HCT116 (cell line): ENCODE measurements at regions not wholly inside any gene's neighbourhood (a gene's known extent, or its start where the extent isn't known, plus 50 kb on each side); places are given as distances from the start of the nearest gene placed in this dataset.

Source experiments
- ATAC-seq: fragments of 200-7000 bp; cut with Tn5 transposase; 2 replicates; pipeline ENCODE4 v1.9.1; 2020; ENCODE audit warnings: mild to moderate bottlenecking, moderate library complexity
- BruUV-seq: library from RNA; stranded (reverse); fragments of 400-500 nt; replicated peaks from 2 replicates; lab custom pipeline; 2021; lab: Mats Ljungman, UMichigan
- CTCF ChIA-PET: fragments of 300-600 bp; sonication (Branson Sonifier 250); formaldehyde crosslinking; loops from one replicate; lab custom pipeline; 2021; ENCODE audit warnings: antibody characterized with exemption; lab: Charles Lee
- POLR2A ChIA-PET: fragments of 300-600, 350-600 bp; sonication (Branson Sonifier 250); formaldehyde crosslinking; loops from one replicate; lab custom pipeline; 2021; ENCODE audit warnings: antibody characterized with exemption; lab: Charles Lee
- RAD21 ChIA-PET, 2 experiments: fragments of 300-600 bp; sonication (Branson Sonifier 250); formaldehyde crosslinking; loops; one replicate each; lab custom pipeline; 2023; ENCODE audit warnings: low total read pairs in 2 of 2; ENCODE audit not compliant: uncharacterized antibody in 2 of 2, unreplicated experiment in 2 of 2, low non-redundant PET in 1 of 2; lab: Charles Lee
- DNase-seq: peaks from one replicate; pipeline ENCODE4 v3.0.0-alpha.2; 2010; ENCODE audit warnings: low read depth, low spot score
- H2AFZ ChIP-seq: fragments of 200-600 bp; shearing (Covaris generic), sonication (generic); 2 replicates; pipeline ENCODE4 v1.6.1; 2017; ENCODE audit warnings: low read depth, mixed run types, mixed read lengths, antibody characterized with exemption, low read length; ENCODE audit not compliant: poor library complexity, severe bottlenecking
- H3K27ac ChIP-seq: 2 replicates; pipeline ENCODE4 v1.5.1; 2012; ENCODE audit warnings: low read depth, low read length
- H3K27me3 ChIP-seq: fragments of 200-600 bp; sonication (generic); 2 replicates; pipeline ENCODE4 v1.6.1; 2016; ENCODE audit warnings: mixed run types, low read length, mixed read lengths; ENCODE audit not compliant: insufficient read depth
- H3K36me3 ChIP-seq, 2 experiments: fragments of 200-500 bp in 1 of 2; fragments of 200-600 bp in 1 of 2; sonication (Bioruptor generic) in 1 of 2; sonication (generic) in 1 of 2; 2 replicates each; pipeline versions ENCODE4 v1.5.1 to v1.6.1; 2014 to 2016; ENCODE audit warnings: low read length in 2 of 2, inconsistent platforms in 1 of 2, mixed read lengths in 1 of 2, mixed run types in 1 of 2; ENCODE audit not compliant: insufficient read depth in 2 of 2, control insufficient read depth in 1 of 2
- H3K4me1 ChIP-seq, 2 experiments: fragments of 200-600 bp in 1 of 2; sonication (generic) in 1 of 2; 2 replicates each; pipeline versions ENCODE4 v1.5.1 to v1.6.1; 2012 to 2017; ENCODE audit warnings: low read length in 2 of 2, inconsistent platforms in 1 of 2, mild to moderate bottlenecking in 1 of 2, mixed read lengths in 1 of 2, mixed run types in 1 of 2, moderate library complexity in 1 of 2; ENCODE audit not compliant: insufficient read depth in 2 of 2, control insufficient read depth in 1 of 2
- H3K4me2 ChIP-seq: fragments of 200-600 bp; sonication (generic); 2 replicates; pipeline ENCODE4 v1.6.1; 2017; ENCODE audit warnings: mixed run types, low read length, mixed read lengths
- H3K4me3 ChIP-seq, 2 experiments: fragments of 200-600 bp in 1 of 2; sonication (generic) in 1 of 2; replicated peaks in 1 of 2; 2 replicates each; pipeline ENCODE4 v1.5.1; 2011 to 2016; ENCODE audit warnings: low read length in 2 of 2, control low read depth in 1 of 2, low read depth in 1 of 2, mild to moderate bottlenecking in 1 of 2, mixed read lengths in 1 of 2, mixed run types in 1 of 2
- H3K79me2 ChIP-seq: fragments of 200-600 bp; sonication (generic); 2 replicates; pipeline ENCODE4 v1.6.1; 2017; ENCODE audit warnings: mild to moderate bottlenecking, mixed run types, low read length, moderate library complexity, mixed read lengths; ENCODE audit not compliant: insufficient read depth
- H3K9ac ChIP-seq: fragments of 200-600 bp; sonication (generic); 2 replicates; pipeline ENCODE4 v1.6.1; 2016; ENCODE audit warnings: low read length, mixed read lengths
- H3K9me2 ChIP-seq: fragments of 200-600 bp; sonication (generic), shearing (Covaris generic); 2 replicates; pipeline ENCODE4 v1.6.1; 2017; ENCODE audit warnings: mixed run types, mild to moderate bottlenecking, moderate library complexity; ENCODE audit not compliant: insufficient read depth
- H3K9me3 ChIP-seq, 2 experiments: fragments of 200-500 bp in 1 of 2; fragments of 200-600 bp in 1 of 2; sonication (Bioruptor generic) in 1 of 2; sonication (generic) in 1 of 2; 2 replicates each; pipeline ENCODE4 v1.6.1; 2014 to 2017; ENCODE audit warnings: low read length in 2 of 2, mixed read lengths in 2 of 2, inconsistent platforms in 1 of 2, low read depth in 1 of 2, mild to moderate bottlenecking in 1 of 2, mixed run types in 1 of 2, moderate library complexity in 1 of 2; ENCODE audit not compliant: control insufficient read depth in 1 of 2, insufficient read depth in 1 of 2
- H4K20me1 ChIP-seq: fragments of 200-600 bp; sonication (generic), shearing (Covaris generic); 2 replicates; pipeline ENCODE4 v1.6.1; 2017; ENCODE audit warnings: mixed run types, mild to moderate bottlenecking, moderate library complexity; ENCODE audit not compliant: insufficient read depth
- ATF3 ChIP-seq: IDR thresholded peaks from 2 replicates; pipeline ENCODE4 v1.6.1; 2012
- CBX3 ChIP-seq: IDR thresholded peaks from 2 replicates; pipeline ENCODE4 v1.6.1; 2012; ENCODE audit warnings: low read depth
- CEBPB ChIP-seq: IDR thresholded peaks from 2 replicates; pipeline ENCODE4 v1.6.1; 2012; ENCODE audit warnings: low read depth
- CTCF ChIP-seq, 3 experiments: fragments of 200-600 bp in 1 of 3; sonication (generic) in 1 of 3; IDR thresholded peaks in 2 of 3; conservative IDR thresholded peaks in 1 of 3; 2 replicates each; pipeline ENCODE4 v1.5.1; 2012 to 2017; ENCODE audit warnings: low read depth in 2 of 3, low read length in 2 of 3, antibody characterized with exemption in 1 of 3, borderline replicate concordance in 1 of 3, control low read depth in 1 of 3, mild to moderate bottlenecking in 1 of 3, mixed read lengths in 1 of 3, mixed run types in 1 of 3, moderate library complexity in 1 of 3; ENCODE audit not compliant: insufficient read depth in 1 of 3
- ELF1 ChIP-seq: IDR thresholded peaks from 2 replicates; pipeline ENCODE4 v1.6.1; 2012; ENCODE audit warnings: low read depth, borderline replicate concordance
- EZH2phosphoT487 ChIP-seq: fragments of 200-600 bp; IDR thresholded peaks from 2 replicates; pipeline ENCODE4 v1.6.1; 2018; ENCODE audit warnings: antibody characterized with exemption, borderline replicate concordance
- JUND ChIP-seq: IDR thresholded peaks from 2 replicates; pipeline ENCODE4 v1.6.1; 2012
- MAX ChIP-seq: IDR thresholded peaks from 2 replicates; pipeline ENCODE4 v1.6.1; 2012
- RAD21 ChIP-seq: IDR thresholded peaks from 2 replicates; pipeline ENCODE4 v1.6.1; 2012; ENCODE audit warnings: low read depth, mild to moderate bottlenecking
- REST ChIP-seq: IDR thresholded peaks from 2 replicates; pipeline ENCODE4 v1.6.1; 2012; ENCODE audit warnings: low read depth
- SIN3A ChIP-seq: IDR thresholded peaks from 2 replicates; pipeline ENCODE4 v1.6.1; 2012; ENCODE audit warnings: low read depth
- SP1 ChIP-seq: IDR thresholded peaks from 2 replicates; pipeline ENCODE4 v1.6.1; 2012; ENCODE audit warnings: low read depth
- SRF ChIP-seq: IDR thresholded peaks from 2 replicates; pipeline ENCODE4 v1.6.1; 2012; ENCODE audit warnings: low read depth
- TCF7L2 ChIP-seq: IDR thresholded peaks from 2 replicates; pipeline ENCODE4 v1.7.0; 2011; ENCODE audit warnings: borderline replicate concordance, inconsistent platforms; ENCODE audit not compliant: insufficient read depth, insufficient read length; ENCODE audit errors: extremely low read depth
- YY1 ChIP-seq: IDR thresholded peaks from 2 replicates; pipeline ENCODE4 v1.6.1; 2011; ENCODE audit warnings: low read length, low read depth, moderate library complexity, mild to moderate bottlenecking; ENCODE audit not compliant: insufficient replicate concordance; ENCODE audit errors: extremely low read depth
- ZBTB33 ChIP-seq: IDR thresholded peaks from 2 replicates; pipeline ENCODE4 v1.6.1; 2011; ENCODE audit warnings: mild to moderate bottlenecking, low read length, moderate library complexity; ENCODE audit not compliant: insufficient replicate concordance; ENCODE audit errors: extremely low read depth
- ZFX ChIP-seq: fragments of 450-650 bp; IDR thresholded peaks from 2 replicates; pipeline ENCODE4 v1.6.1; 2017
- ZNF274 ChIP-seq: fragments of 200-500 bp; sonication (Bioruptor generic); IDR thresholded peaks from 2 replicates; pipeline ENCODE4 v1.6.1; 2014; ENCODE audit warnings: mild to moderate bottlenecking, low read depth, low read length, inconsistent platforms
- intact Hi-C: fragments of 100-400 bp; cut with micrococcal nuclease; formaldehyde crosslinking; loops from 2 replicates; pipeline ENCODE4 v1.10.0; 2022

- TF ChIP-seq MAX (no peak), ZNF274 (no peak), RAD21 (no peak), CEBPB (no peak), ZFX (no peak), EZH2phosphoT487 (no peak)
Measured at GRCh38 chr19:8899356-8899755, 67.2 kb downstream of the MBD3L1 start (continued).

- no peak overlapping the region for H3K4me3 ChIP-seq
- H3K27me3 ChIP-seq = no peaks in the 10 kb centered on the region
- CTCF ChIA-PET = no interaction called here
- RAD21 ChIA-PET = no interaction called here
- H3K4me2 ChIP-seq = no peak overlapping the region
- H3K36me3 ChIP-seq = no peaks in the 10 kb centered on the region
- no peaks in the 10 kb centered on the region for H3K4me1 ChIP-seq
- no TSS peak for BruUV-seq
- DNase-seq = no peak
- H4K20me1 ChIP-seq = no peaks in the 10 kb centered on the region
- POLR2A ChIA-PET = no interaction called here
- H3K9me2 ChIP-seq = no peaks in the 10 kb centered on the region
- H3K79me2 ChIP-seq = no peaks in the 10 kb centered on the region
- intact Hi-C loops = no loop called here
- H3K9me3 ChIP-seq = no peaks in the 10 kb centered on the region
- no peak for TF ChIP-seq REST
- no peak for TF ChIP-seq ZFX
- TF ChIP-seq SP1 = no peak
- no peak for TF ChIP-seq ATF3
- no peak for TF ChIP-seq CBX3
- TF ChIP-seq JUND = no peak
- TF ChIP-seq ELF1 = no peak
- no peak for TF ChIP-seq YY1
- no peak for TF ChIP-seq CTCF (IDR thresholded peaks at IDR 0.05 in 2 of 3, conservative IDR thresholded peaks at IDR 0.05 in 1 of 3; ENCODE audit: borderline replicate concordance in 1 of 3, insufficient read depth in 1 of 3, low read depth in 2 of 3, low read length in 2 of 3)
- TF ChIP-seq CEBPB = no peak
- TF ChIP-seq TCF7L2 = no peak
- TF ChIP-seq EZH2phosphoT487 = no peak
- no peak for TF ChIP-seq ZNF274
- no peak for TF ChIP-seq SIN3A
- no peak for TF ChIP-seq SRF
- TF ChIP-seq ZBTB33 = no peak
- no peak overlapping the region for H3K9ac ChIP-seq
- H3K27ac ChIP-seq = no peak overlapping the region
- H2AFZ ChIP-seq = no peak overlapping the region
- ATAC-seq = no peak
Measured at GRCh38 chr19:8900421-8900820, 68.2 kb downstream of the MBD3L1 start.
